Panc1 (cell line): ENCODE measurements at regions not wholly inside any gene's neighbourhood (a gene's known extent, or its start where the extent isn't known, plus 50 kb on each side); places are given as distances from the start of the nearest gene placed in this dataset.

Experiments
- ATAC-seq: fragments of 200-7000 bp; cut with Tn5 transposase; 2 replicates; pipeline ENCODE4 v1.9.1; 2020; ENCODE audit warnings: mild to moderate bottlenecking, moderate library complexity
- BruUV-seq: library from RNA; stranded (reverse); fragments of 400-500 nt; replicated peaks from 2 replicates; lab custom pipeline; 2021; lab: Mats Ljungman, UMichigan
- CTCF ChIA-PET: fragments of 300-600 bp; sonication (Branson Sonifier 250); formaldehyde crosslinking; loops from one replicate; lab custom pipeline; 2022; ENCODE audit warnings: antibody characterized with exemption; lab: Charles Lee
- POLR2A ChIA-PET: fragments of 300-600 bp; sonication (Branson Sonifier 250); formaldehyde crosslinking; loops from one replicate; lab custom pipeline; 2022; ENCODE audit warnings: antibody characterized with exemption; lab: Charles Lee
- DNase-seq: peaks from one replicate; pipeline ENCODE4 v3.0.0-alpha.2; 2010; ENCODE audit warnings: low read depth, low spot score
- H3K27ac ChIP-seq: 2 replicates; pipeline ENCODE4 v1.5.1; 2011; ENCODE audit warnings: mild to moderate bottlenecking, low read length, inconsistent platforms
- H3K27me3 ChIP-seq: fragments of 200-500 bp; sonication (Bioruptor generic); 2 replicates; pipeline ENCODE4 v1.6.0; 2014; ENCODE audit warnings: low read length, inconsistent platforms; ENCODE audit not compliant: control insufficient read depth, insufficient read depth
- H3K36me3 ChIP-seq: fragments of 200-500 bp; sonication (Bioruptor generic); 2 replicates; pipeline ENCODE4 v1.5.1; 2014; ENCODE audit warnings: inconsistent platforms, mild to moderate bottlenecking, low read length, moderate library complexity; ENCODE audit not compliant: control insufficient read depth, insufficient read depth
- H3K4me1 ChIP-seq: 2 replicates; pipeline ENCODE4 v1.5.1; 2011; ENCODE audit warnings: inconsistent platforms, mild to moderate bottlenecking, low read length, moderate library complexity; ENCODE audit not compliant: control insufficient read depth, insufficient read depth
- H3K4me3 ChIP-seq, 2 experiments: 2 replicates each; pipeline ENCODE4 v1.5.1; 2011 to 2012; ENCODE audit warnings: low read depth in 2 of 2, low read length in 2 of 2, mild to moderate bottlenecking in 2 of 2, inconsistent platforms in 1 of 2, moderate library complexity in 1 of 2
- H3K9me3 ChIP-seq: fragments of 200-500 bp; sonication (Bioruptor generic); 2 replicates; pipeline ENCODE4 v1.5.1; 2014; ENCODE audit warnings: low read depth, mild to moderate bottlenecking, inconsistent platforms, low read length, moderate library complexity; ENCODE audit not compliant: control insufficient read depth, insufficient read depth
- CTCF ChIP-seq: fragments of 450-650 bp; IDR thresholded peaks from 2 replicates; pipeline ENCODE4 v1.5.1; 2017; ENCODE audit warnings: mild to moderate bottlenecking
- POLR2AphosphoS5 ChIP-seq: IDR thresholded peaks from 2 replicates; pipeline ENCODE4 v1.6.1; 2012; ENCODE audit warnings: mild to moderate bottlenecking, low read depth, low read length, moderate library complexity
- SIN3A ChIP-seq: IDR thresholded peaks from 2 replicates; pipeline ENCODE4 v1.6.1; 2012; ENCODE audit warnings: low read depth, mild to moderate bottlenecking, low read length, moderate library complexity, borderline replicate concordance; ENCODE audit not compliant: insufficient read depth
- TCF7L2 ChIP-seq: IDR thresholded peaks from 2 replicates; pipeline ENCODE4 v1.6.1; 2011; ENCODE audit warnings: mild to moderate bottlenecking, low read depth, low read length, inconsistent platforms
- in situ Hi-C: cut with HindIII; loops from 2 replicates; pipeline ENCODE4 v1.10.0; 2016; ENCODE audit warnings: low sequenced_read_pairs, low pct_unique_long_range_greater_than_20kb
- intact Hi-C: fragments of 100-400 bp; cut with micrococcal nuclease; formaldehyde crosslinking; loops from one replicate; pipeline ENCODE4 v1.10.0; 2022; ENCODE audit not compliant: unreplicated experiment
- TF ChIP-seq, protein P1 (sequence below), 2 experiments: IDR thresholded peaks; 2 replicates each; pipeline ENCODE4 v1.6.1; 2011 to 2012; ENCODE audit warnings: low read depth in 2 of 2, control low read depth in 1 of 2, low read length in 1 of 2, mild to moderate bottlenecking in 1 of 2, moderate library complexity in 1 of 2; ENCODE audit not compliant: insufficient read depth in 1 of 2

DNA sequence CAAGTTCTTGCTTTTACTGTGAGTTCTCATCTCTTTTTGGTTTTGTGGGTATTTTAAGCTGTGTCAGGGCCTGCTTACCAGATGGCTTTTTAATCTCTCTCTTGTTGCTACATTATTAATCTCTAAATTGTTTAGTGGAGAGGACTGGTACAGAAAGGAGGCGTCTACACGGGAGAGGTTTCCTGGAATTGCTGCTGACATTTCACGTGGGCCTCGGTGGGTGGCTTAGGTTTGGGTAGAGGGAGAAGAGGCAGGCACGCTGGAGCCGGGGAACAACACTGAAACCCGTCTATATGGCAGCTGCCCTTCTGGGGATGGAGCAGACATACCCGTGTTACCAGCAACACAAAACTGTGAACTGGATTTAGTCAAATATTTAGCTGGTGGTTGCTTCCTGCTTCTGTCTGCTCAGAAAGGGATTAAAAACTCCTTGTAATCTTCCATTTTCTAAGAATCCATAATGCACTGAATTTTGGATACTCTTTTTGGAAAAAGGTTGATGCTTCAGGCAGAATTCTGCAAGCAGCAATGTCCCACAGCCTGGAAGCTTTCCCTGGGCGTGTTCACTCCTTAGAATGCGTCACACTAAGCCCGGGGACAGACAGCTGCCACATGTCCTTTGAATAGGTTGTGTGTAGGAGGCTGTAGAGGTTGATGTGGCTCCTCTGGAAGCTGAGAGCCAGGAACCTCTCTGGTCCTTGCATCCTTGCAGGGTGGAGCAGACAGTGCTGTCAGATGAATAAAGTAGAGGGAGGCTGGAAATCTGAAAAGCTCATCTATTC lies 199.8 kb upstream of the GATB start:
- H3K27ac ChIP-seq: no peak overlapping the region
- DNase-seq: no peak
- no TSS peak for BruUV-seq
- H3K27me3 ChIP-seq: no peaks in the 10 kb centered on the region; the same call in 1 of the 2 replicates
- no peaks in the 10 kb centered on the region for H3K9me3 ChIP-seq
- H3K4me1 ChIP-seq: no peaks in the 10 kb centered on the region
- H3K4me3 ChIP-seq: no peak overlapping the region
- no peak for ATAC-seq
- in situ Hi-C loops: no loop called here
- POLR2A ChIA-PET: no interaction called here
- no peaks in the 10 kb centered on the region for H3K36me3 ChIP-seq
- TF ChIP-seq SIN3A (no peak), TCF7L2 (no peak)
- intact Hi-C loops: no loop called here
- CTCF ChIA-PET: no interaction called here

DNA sequence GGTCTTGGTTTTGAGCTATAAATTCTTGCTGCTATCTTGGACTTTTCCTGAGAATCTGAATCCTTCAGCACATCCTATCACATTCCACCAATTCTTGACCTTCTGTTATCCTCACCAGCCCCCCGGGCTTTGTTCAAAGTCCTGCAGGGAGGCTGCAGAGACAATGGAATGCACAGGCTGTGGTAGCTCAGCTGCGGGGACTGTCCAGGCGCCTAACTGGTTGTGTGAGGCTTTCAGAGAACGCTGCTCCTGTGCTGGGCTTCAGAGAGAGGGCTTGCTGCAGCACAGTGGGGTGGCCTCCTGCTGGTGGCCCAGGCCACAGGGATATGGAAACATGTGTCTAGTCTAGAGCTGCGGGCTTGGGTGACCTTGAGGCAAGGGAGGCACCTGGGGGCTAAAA lies 196.3 kb upstream of the GATB start:
- Histone ChIP-seq H3K4me1 (no peaks in the 10 kb centered on the region), H3K27me3 (no peaks in the 10 kb centered on the region; the same call in 1 of the 2 replicates), H3K27ac (no peak overlapping the region), H3K9me3 (no peaks in the 10 kb centered on the region), H3K4me3 (no peak overlapping the region), H3K36me3 (no peaks in the 10 kb centered on the region)
- intact Hi-C loops: no loop called here
- DNase-seq (no peak), ATAC-seq (no peak)
- no TSS peak for BruUV-seq
- in situ Hi-C loops: no loop called here
- TF ChIP-seq CTCF: no peak
- TF ChIP-seq SIN3A: no peak
- CTCF ChIA-PET: no interaction called here
- POLR2A ChIA-PET: no interaction called here

DNA sequence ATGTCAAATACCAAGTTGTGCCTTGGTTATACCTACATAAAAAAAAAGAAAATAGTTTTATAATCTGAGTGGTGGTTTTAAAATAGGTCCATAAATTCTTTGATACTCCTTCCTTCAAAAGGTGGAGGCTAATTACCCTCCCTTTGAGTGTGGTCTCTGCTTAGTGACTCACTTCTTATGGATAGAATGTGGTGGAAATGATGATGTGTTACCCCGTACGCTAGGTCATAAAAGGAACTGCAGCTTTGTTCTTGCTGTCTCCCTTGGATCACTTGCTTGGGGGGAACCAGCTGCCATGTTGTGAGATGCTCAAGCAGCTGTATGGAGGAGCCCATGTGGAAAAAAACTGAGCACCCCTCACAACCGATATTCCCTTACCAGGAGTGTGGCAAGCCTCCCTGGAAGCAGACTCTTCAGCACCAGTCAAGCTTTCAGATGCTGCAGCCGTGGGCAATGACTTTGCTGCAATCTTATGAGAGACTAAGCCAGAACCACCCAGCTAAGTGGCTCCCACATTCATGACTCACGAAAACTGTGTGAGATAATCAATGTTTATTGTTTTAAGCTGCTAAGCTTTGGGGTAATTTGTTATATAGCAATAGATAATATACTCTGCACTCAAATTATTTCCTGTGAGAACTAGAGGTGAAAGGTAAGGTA lies 195.0 kb upstream of the GATB start:
- intact Hi-C loops: no loop called here
- DNase-seq: no peak
- TF ChIP-seq CTCF (no peak), POLR2AphosphoS5 (no peak), SIN3A (no peak), TCF7L2 (no peak)
- TF ChIP-seq, protein P1, sequence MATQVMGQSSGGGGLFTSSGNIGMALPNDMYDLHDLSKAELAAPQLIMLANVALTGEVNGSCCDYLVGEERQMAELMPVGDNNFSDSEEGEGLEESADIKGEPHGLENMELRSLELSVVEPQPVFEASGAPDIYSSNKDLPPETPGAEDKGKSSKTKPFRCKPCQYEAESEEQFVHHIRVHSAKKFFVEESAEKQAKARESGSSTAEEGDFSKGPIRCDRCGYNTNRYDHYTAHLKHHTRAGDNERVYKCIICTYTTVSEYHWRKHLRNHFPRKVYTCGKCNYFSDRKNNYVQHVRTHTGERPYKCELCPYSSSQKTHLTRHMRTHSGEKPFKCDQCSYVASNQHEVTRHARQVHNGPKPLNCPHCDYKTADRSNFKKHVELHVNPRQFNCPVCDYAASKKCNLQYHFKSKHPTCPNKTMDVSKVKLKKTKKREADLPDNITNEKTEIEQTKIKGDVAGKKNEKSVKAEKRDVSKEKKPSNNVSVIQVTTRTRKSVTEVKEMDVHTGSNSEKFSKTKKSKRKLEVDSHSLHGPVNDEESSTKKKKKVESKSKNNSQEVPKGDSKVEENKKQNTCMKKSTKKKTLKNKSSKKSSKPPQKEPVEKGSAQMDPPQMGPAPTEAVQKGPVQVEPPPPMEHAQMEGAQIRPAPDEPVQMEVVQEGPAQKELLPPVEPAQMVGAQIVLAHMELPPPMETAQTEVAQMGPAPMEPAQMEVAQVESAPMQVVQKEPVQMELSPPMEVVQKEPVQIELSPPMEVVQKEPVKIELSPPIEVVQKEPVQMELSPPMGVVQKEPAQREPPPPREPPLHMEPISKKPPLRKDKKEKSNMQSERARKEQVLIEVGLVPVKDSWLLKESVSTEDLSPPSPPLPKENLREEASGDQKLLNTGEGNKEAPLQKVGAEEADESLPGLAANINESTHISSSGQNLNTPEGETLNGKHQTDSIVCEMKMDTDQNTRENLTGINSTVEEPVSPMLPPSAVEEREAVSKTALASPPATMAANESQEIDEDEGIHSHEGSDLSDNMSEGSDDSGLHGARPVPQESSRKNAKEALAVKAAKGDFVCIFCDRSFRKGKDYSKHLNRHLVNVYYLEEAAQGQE (IDR thresholded peaks at IDR 0.05; ENCODE audit: insufficient read depth in 1 of 2, low read depth in 2 of 2, low read length in 1 of 2): no peak
- in situ Hi-C loops: no loop called here
- BruUV-seq: no TSS peak
- no peak; the same call in 1 of the 2 replicates for ATAC-seq
- Histone ChIP-seq H3K9me3 (no peaks in the 10 kb centered on the region), H3K27me3 (no peaks in the 10 kb centered on the region), H3K4me1 (no peaks in the 10 kb centered on the region), H3K4me3 (no peak overlapping the region), H3K36me3 (no peaks in the 10 kb centered on the region), H3K27ac (no peak overlapping the region)
- ChIA-PET CTCF (no interaction called here), POLR2A (no interaction called here)
